ENCODE measurements at regions not wholly inside any gene's neighbourhood (a gene's known extent, or its start where the extent isn't known, plus 50 kb on each side); places are given as distances from the start of the nearest gene placed in this dataset.

DNA sequence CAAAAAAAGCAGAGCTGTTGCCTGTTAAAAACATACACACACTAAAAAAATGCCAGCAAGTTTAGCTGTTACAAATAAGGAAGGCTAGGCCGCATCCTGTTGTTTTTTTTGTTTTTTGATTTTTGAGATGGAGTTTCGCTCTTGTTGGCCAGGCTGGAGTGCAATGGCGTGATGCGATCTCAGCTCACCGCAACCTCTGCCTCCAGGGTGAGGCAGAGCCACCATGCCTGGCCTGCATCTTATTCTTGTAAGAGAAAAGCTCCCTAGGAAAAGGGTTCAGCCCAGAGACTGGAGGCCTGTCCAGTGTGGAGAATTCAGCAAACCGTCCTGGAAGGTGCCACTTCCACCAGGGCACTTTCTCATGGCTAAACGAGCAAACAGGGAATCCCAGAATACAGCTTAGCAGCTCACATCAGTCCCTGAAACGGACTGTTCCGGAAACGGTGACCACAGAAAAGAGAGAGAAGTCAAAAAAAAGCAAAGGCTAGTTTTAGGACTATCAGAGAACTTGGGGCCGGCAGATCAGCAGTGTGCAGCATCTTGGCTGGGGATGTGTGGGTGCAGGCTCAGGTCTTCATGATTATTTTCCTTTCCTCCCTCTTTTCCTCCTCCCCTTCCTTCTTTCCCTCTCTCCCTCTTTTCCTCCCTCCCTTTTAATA, 283.6 kb downstream of the AJAP1 start:
- no peak overlapping the region for H3K27ac ChIP-seq
- TF ChIP-seq, protein P1, sequence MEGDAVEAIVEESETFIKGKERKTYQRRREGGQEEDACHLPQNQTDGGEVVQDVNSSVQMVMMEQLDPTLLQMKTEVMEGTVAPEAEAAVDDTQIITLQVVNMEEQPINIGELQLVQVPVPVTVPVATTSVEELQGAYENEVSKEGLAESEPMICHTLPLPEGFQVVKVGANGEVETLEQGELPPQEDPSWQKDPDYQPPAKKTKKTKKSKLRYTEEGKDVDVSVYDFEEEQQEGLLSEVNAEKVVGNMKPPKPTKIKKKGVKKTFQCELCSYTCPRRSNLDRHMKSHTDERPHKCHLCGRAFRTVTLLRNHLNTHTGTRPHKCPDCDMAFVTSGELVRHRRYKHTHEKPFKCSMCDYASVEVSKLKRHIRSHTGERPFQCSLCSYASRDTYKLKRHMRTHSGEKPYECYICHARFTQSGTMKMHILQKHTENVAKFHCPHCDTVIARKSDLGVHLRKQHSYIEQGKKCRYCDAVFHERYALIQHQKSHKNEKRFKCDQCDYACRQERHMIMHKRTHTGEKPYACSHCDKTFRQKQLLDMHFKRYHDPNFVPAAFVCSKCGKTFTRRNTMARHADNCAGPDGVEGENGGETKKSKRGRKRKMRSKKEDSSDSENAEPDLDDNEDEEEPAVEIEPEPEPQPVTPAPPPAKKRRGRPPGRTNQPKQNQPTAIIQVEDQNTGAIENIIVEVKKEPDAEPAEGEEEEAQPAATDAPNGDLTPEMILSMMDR (IDR thresholded peaks at IDR 0.05) = no peak
- H3K27me3 ChIP-seq = peaks cover 0 to 9% of the 10 kb centered on the region in 2 donors
- no peaks in the 10 kb centered on the region for H3K9me3 ChIP-seq
- no peaks in the 10 kb centered on the region for H3K36me3 ChIP-seq
- no peak for DNase-seq (ENCODE audit: low spot score in 2 of 2)
- no peak overlapping the region for H3K4me3 ChIP-seq
- intact Hi-C loops (cut with DNase I; ENCODE audit: low total_unique reads) = no loop called here
- H3K4me1 ChIP-seq = no peaks in the 10 kb centered on the region

DNA sequence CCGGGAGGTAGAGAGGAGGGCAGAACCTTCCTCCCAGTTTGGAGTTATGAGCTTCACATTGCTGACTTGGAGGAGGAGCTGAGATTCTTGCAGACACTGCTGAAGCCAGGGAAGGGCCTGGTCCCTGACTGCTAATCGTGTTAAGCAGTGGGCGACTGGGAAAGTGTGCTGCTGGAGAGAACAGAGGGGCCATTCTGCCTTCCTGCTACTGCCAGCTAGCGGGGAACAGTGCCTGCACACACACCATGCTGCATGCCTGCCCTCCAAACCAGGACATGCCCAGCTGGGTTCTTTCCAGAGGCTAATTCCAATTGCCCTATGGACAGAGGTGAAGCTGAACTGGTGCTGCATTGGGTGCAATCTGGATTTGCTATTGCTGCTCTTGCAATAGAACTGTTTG, 281.4 kb downstream of the AJAP1 start:
- no peaks in the 10 kb centered on the region for H3K9me3 ChIP-seq
- TF ChIP-seq, protein P1 (IDR thresholded peaks at IDR 0.05) = no peak
- no peak for TF ChIP-seq POLR2AphosphoS5 (IDR thresholded peaks at IDR 0.05)
- no peak for TF ChIP-seq POLR2A (IDR thresholded peaks at IDR 0.05)
- no peaks in the 10 kb centered on the region for H3K4me1 ChIP-seq
- no peaks in the 10 kb centered on the region for H3K36me3 ChIP-seq
- intact Hi-C loops (cut with DNase I; ENCODE audit: low total_unique reads) = no loop called here
- DNase-seq (ENCODE audit: low spot score in 2 of 2) = no peak
- H3K27me3 ChIP-seq = no peaks in the 10 kb centered on the region
- no peak overlapping the region for H3K4me3 ChIP-seq
- no peak overlapping the region for H3K27ac ChIP-seq

DNA sequence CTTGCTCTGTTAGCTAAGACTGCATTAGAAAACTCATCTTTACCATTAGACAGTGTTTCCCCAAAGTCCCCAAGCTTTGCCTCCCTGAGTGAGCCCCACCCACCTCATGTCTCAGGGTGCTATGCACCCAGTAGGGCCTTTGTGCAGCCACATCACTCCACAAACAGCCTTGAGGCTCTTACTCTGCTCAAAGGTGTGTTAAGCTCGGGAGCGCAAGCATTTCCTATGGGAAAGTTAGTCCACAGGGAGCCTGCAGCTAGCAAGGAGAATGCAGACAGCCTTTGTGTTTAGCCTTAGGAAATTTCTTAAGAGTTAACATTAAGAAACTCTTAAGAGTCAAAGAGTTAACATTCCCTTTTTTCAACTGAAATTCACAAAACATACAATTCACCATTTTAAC, 278.8 kb downstream of the AJAP1 start:
- intact Hi-C loops (cut with DNase I; ENCODE audit: low total_unique reads) = no loop called here
- DNase-seq (ENCODE audit: low spot score in 2 of 2) = no peak
- H3K27me3 ChIP-seq = no peaks in the 10 kb centered on the region
- no peak overlapping the region for H3K27ac ChIP-seq
- no peak overlapping the region for H3K4me3 ChIP-seq
- TF ChIP-seq POLR2AphosphoS5 (IDR thresholded peaks at IDR 0.05) (no peak), POLR2A (IDR thresholded peaks at IDR 0.05) (no peak)
- TF ChIP-seq, protein P1 (IDR thresholded peaks at IDR 0.05) = no peak
- no peaks in the 10 kb centered on the region for H3K4me1 ChIP-seq
- no peaks in the 10 kb centered on the region for H3K9me3 ChIP-seq
- no peaks in the 10 kb centered on the region for H3K36me3 ChIP-seq

DNA sequence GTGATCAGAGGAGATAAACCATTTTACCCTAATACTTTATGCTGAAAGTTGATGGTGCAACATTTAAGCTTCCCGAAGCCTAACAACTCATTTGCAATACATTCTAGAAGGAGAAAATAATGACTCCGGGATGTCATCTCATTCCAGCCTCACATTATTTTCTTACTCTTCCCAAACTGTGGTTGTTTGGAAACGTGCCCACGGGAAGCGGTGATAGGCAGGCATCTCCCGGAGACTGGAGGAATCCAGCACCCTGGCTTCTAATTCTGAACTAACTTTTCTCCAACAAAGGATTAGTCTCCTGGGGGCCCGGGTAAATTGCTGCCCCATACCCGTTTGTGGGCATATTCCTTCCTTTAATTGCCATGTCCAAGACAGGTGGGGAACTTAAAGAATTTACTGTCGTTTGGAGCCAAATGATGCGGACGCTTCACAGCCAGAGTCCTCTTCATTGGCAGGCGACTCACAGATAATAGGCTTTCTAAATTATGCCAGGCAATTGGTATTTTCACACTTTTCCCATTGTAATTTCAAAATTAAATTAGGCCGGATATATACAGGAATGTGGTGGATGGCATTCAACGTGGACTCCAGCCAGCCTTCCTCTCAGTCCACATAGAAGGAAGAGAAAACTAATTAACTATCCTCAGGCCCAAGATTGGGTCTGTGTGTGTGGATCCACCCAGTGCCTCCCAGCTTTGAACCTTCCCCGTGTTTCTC, 278.1 kb downstream of the AJAP1 start:
- intact Hi-C loops (cut with DNase I; ENCODE audit: low total_unique reads) = no loop called here
- Histone ChIP-seq H3K36me3 (no peaks in the 10 kb centered on the region), H3K9me3 (no peaks in the 10 kb centered on the region), H3K4me3 (no peak overlapping the region), H3K27me3 (no peaks in the 10 kb centered on the region), H3K27ac (no peak overlapping the region), H3K4me1 (no peaks in the 10 kb centered on the region)
- TF ChIP-seq POLR2A (IDR thresholded peaks at IDR 0.05) (no peak), POLR2AphosphoS5 (IDR thresholded peaks at IDR 0.05) (no peak)
- TF ChIP-seq, protein P1 (IDR thresholded peaks at IDR 0.05) = no peak
- no peak for DNase-seq (ENCODE audit: low spot score in 2 of 2)

DNA sequence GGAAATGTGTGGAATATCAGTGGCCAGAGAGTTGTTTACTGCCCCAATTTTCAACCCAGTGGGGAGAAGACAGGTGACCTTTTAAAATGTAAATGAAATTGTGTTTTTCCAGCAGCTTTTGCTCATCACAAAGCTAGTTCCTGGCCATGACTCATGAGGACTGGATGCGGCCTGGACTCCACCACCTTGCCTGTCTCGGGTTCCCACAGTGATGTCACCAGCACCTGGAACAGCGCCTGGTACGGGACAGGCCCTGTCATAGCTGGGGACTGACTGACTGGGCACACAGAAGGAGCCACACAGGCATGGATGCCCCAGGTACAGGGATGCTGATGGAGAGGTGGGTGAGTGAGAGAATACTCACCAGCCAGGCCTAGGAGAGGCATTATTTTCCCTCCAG, 277.1 kb downstream of the AJAP1 start:
- no peaks in the 10 kb centered on the region for H3K27me3 ChIP-seq
- intact Hi-C loops (cut with DNase I; ENCODE audit: low total_unique reads) = no loop called here
- peak in 1 of 2 donors; percentile 35 for DNase-seq (ENCODE audit: low spot score in 2 of 2)

More for the DNA sequence above, 277.1 kb downstream of the AJAP1 start:
- H3K4me1 ChIP-seq = no peaks in the 10 kb centered on the region
- no peak overlapping the region for H3K4me3 ChIP-seq
- no peaks in the 10 kb centered on the region for H3K9me3 ChIP-seq
- H3K27ac ChIP-seq = no peak overlapping the region
- no peaks in the 10 kb centered on the region for H3K36me3 ChIP-seq
- TF ChIP-seq, protein P1 (IDR thresholded peaks at IDR 0.05) = no peak
- no peak for TF ChIP-seq POLR2AphosphoS5 (IDR thresholded peaks at IDR 0.05)
- no peak for TF ChIP-seq POLR2A (IDR thresholded peaks at IDR 0.05)

Data from breast epithelium (tissue), 4 donors.